GM12878 (cell line): ENCODE measurements at regions not wholly inside any gene's neighbourhood (a gene's known extent, or its start where the extent isn't known, plus 50 kb on each side); places are given as distances from the start of the nearest gene placed in this dataset.

ENCODE experiments used
- ATAC-seq: fragments of 200-7000 bp; cut with Tn5 transposase; 3 replicates; pipeline ENCODE4 v1.9.1; 2020; ENCODE audit warnings: mild to moderate bottlenecking, moderate library complexity
- BruUV-seq: library from RNA; stranded (reverse); fragments of 400-500 nt; replicated peaks from 2 replicates; lab custom pipeline; 2021; lab: Mats Ljungman, UMichigan
- CTCF ChIA-PET: fragments of 300-600 bp; sonication (Branson Sonifier 250); formaldehyde crosslinking; extraction: SDS; loops from one replicate; lab custom pipeline; 2021; ENCODE audit warnings: inconsistent platforms; lab: Yijun Ruan, JAX
- POLR2A ChIA-PET: fragments of 350-600 bp; formaldehyde crosslinking; extraction: SDS; loops from one replicate; lab custom pipeline; 2021; ENCODE audit warnings: inconsistent platforms; lab: Charles Lee
- RAD21 ChIA-PET: fragments of 300-600 bp; sonication (Branson Sonifier 250); formaldehyde crosslinking; loops from one replicate; lab custom pipeline; 2023; ENCODE audit warnings: antibody characterized with exemption; ENCODE audit not compliant: unreplicated experiment; lab: Charles Lee
- SMC1A ChIA-PET: fragments of 300-600 bp; sonication (Branson Sonifier 250); formaldehyde crosslinking; loops from one replicate; lab custom pipeline; 2023; ENCODE audit not compliant: unreplicated experiment, uncharacterized antibody; lab: Charles Lee
- DNase-seq: peaks from one replicate; pipeline ENCODE4 v3.0.0-alpha.2; 2011; ENCODE audit warnings: low read depth, low spot score
- FAIRE-seq: peaks from 3 replicates; lab custom pipeline; 2011; peaks lifted over from hg19 to GRCh38; lab: Jason Lieb, UNC
- H2AFZ ChIP-seq: 2 replicates; pipeline ENCODE4 v1.6.0; 2011; ENCODE audit warnings: low read depth, low read length, control low read depth; ENCODE audit not compliant: control insufficient read depth
- H3K27ac ChIP-seq: 2 replicates; pipeline ENCODE4 v1.5.1; 2011; ENCODE audit warnings: control low read depth; ENCODE audit not compliant: control insufficient read depth, insufficient read depth
- H3K27me3 ChIP-seq, 2 experiments: replicated peaks in 1 of 2; 2 replicates each; pipeline versions ENCODE4 v1.6.0 to v1.6.1; 2011; ENCODE audit warnings: low read length in 1 of 2; ENCODE audit not compliant: control insufficient read depth in 2 of 2, insufficient read depth in 2 of 2
- H3K36me3 ChIP-seq, 2 experiments: 2 replicates each; pipeline ENCODE4 v1.5.1; 2011; ENCODE audit warnings: low read length in 1 of 2; ENCODE audit not compliant: control insufficient read depth in 2 of 2, insufficient read depth in 2 of 2
- H3K4me1 ChIP-seq: 2 replicates; pipeline ENCODE4 v1.6.1; 2011; ENCODE audit warnings: mild to moderate bottlenecking, low read length, moderate library complexity, mixed read lengths; ENCODE audit not compliant: control insufficient read depth, insufficient read depth
- H3K4me2 ChIP-seq: 2 replicates; pipeline ENCODE4 v1.6.0; 2011; ENCODE audit warnings: control low read depth; ENCODE audit not compliant: control insufficient read depth, insufficient read depth
- H3K4me3 ChIP-seq: fragments of 200-600 bp; sonication (generic); 2 replicates; pipeline ENCODE4 v1.5.1; 2016
- H3K79me2 ChIP-seq: 2 replicates; pipeline ENCODE4 v1.6.0; 2011; ENCODE audit warnings: low read length; ENCODE audit not compliant: control insufficient read depth, insufficient read depth
- H3K9ac ChIP-seq: 2 replicates; pipeline ENCODE4 v1.8.0; 2011; ENCODE audit warnings: low read length, control low read depth, mixed read lengths; ENCODE audit not compliant: control insufficient read depth, insufficient read depth
- H3K9me3 ChIP-seq: replicated peaks from 3 replicates; pipeline ENCODE4 v1.5.1; 2011; ENCODE audit warnings: mild to moderate bottlenecking, low read length; ENCODE audit not compliant: control insufficient read depth, insufficient read depth
- H4K20me1 ChIP-seq: 2 replicates; pipeline ENCODE4 v1.6.0; 2011; ENCODE audit not compliant: control insufficient read depth, insufficient read depth
- ATF2 ChIP-seq: IDR thresholded peaks from 2 replicates; pipeline ENCODE4 v1.6.1; 2012; ENCODE audit warnings: low read length, inconsistent platforms
- ATF7 ChIP-seq: fragments of 450-650 bp; IDR thresholded peaks from 2 replicates; pipeline ENCODE4 v1.6.1; 2016; ENCODE audit warnings: low read depth, mild to moderate bottlenecking
- BACH1 ChIP-seq: fragments of 450-650 bp; IDR thresholded peaks from 2 replicates; pipeline ENCODE4 v1.6.1; 2017; ENCODE audit warnings: mild to moderate bottlenecking, borderline replicate concordance
- BMI1 ChIP-seq: fragments of 450-650 bp; IDR thresholded peaks from 2 replicates; pipeline ENCODE4 v1.6.1; 2016; ENCODE audit warnings: mild to moderate bottlenecking, moderate library complexity, borderline replicate concordance
- CEBPB ChIP-seq, 2 experiments: fragments of 150-350 bp in 1 of 2; IDR thresholded peaks; 2 replicates each; pipeline ENCODE4 v1.6.1; 2012 to 2014; ENCODE audit warnings: low read depth in 2 of 2, low read length in 2 of 2, borderline replicate concordance in 1 of 2, inconsistent platforms in 1 of 2
- CHD2 ChIP-seq: IDR thresholded peaks from 2 replicates; pipeline ENCODE4 v1.6.1; 2011; ENCODE audit warnings: low read depth, low read length, improper control_type of control experiment, borderline replicate concordance
- GATAD2B ChIP-seq: fragments of 450-650 bp; conservative IDR thresholded peaks from 2 replicates; pipeline ENCODE4 v1.6.1; 2017; ENCODE audit warnings: low read depth, mild to moderate bottlenecking, moderate library complexity
- MXI1 ChIP-seq: fragments of 150-350 bp; IDR thresholded peaks from 2 replicates; pipeline ENCODE4 v1.6.1; 2011; ENCODE audit warnings: low read depth, mild to moderate bottlenecking, inconsistent platforms, low read length, improper control_type of control experiment
- SMAD5 ChIP-seq: IDR thresholded peaks from 2 replicates; pipeline ENCODE4 v1.6.1; 2016; ENCODE audit warnings: antibody characterized with exemption, low read depth
- WGBS: methylation state at CpG from one replicate; pipeline ENCODE4 v1.1.6; 2016; ENCODE audit warnings: low lambda C conversion rate; ENCODE audit not compliant: insufficient replicate concordance, insufficient coverage; ENCODE audit errors: missing lambda C conversion rate; 5-methylcytosine and 5-hydroxymethylcytosine counted together
- in situ Hi-C: fragments of 300-500 bp; cut with MboI; formaldehyde crosslinking; loops from 9 replicates; pipeline ENCODE4 v1.14.3; 2018; ENCODE audit warnings: mixed read lengths
- intact Hi-C: fragments of 100-400 bp; cut with micrococcal nuclease; formaldehyde crosslinking; loops from one replicate; pipeline ENCODE4 v1.14.2; 2022; ENCODE audit not compliant: unreplicated experiment

GRCh38 chr18:72436401-72436800 lies 107.7 kb downstream of the CBLN2 start (continued):
- TF ChIP-seq SMAD5 (no peak), MXI1 (no peak), BMI1 (no peak), CEBPB (IDR thresholded peaks at IDR 0.05; ENCODE audit: borderline replicate concordance in 1 of 2, low read depth in 2 of 2, low read length in 2 of 2) (no peak)

DNA sequence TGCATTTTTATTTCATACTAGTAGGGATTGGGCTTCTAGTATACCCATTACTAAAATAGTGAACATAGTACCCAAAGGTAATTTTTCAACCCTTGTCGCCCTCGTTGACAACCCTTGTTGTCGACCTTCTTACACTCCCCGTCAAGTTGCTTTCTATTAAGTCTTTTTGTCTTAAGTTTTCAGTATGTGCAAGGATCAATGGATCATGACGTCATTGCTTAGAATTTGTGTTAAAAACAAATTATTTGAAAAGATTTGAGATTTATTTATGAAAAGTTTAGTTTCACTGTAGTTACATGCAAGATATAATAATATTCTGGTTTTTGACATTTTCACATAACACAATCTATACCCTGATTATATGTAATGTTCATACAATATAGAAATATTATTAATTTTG lies 110.4 kb downstream of the CBLN2 start:
- ChIA-PET RAD21 (no interaction called here), CTCF (no interaction called here), SMC1A (no interaction called here), POLR2A (no interaction called here)
- H3K9ac ChIP-seq, result no peak overlapping the region
- no peaks in the 10 kb centered on the region for H3K36me3 ChIP-seq
- H3K4me3 ChIP-seq, result no peak overlapping the region
- no peaks in the 10 kb centered on the region for H3K4me1 ChIP-seq
- in situ Hi-C loops, result no loop called here
- TF ChIP-seq CHD2 (no peak), ATF7 (peak; percentile 67), ATF2 (no peak), GATAD2B (no peak), BACH1 (no peak)
- H3K27me3 ChIP-seq, result no peaks in the 10 kb centered on the region
- H3K27ac ChIP-seq, result no peak overlapping the region
- no peak overlapping the region for H3K4me2 ChIP-seq
- no TSS peak for BruUV-seq
- DNase-seq (no peak), FAIRE-seq (no peak), ATAC-seq (no peak)
- H2AFZ ChIP-seq, result no peak overlapping the region
- H3K79me2 ChIP-seq, result no peaks in the 10 kb centered on the region
- no peaks in the 10 kb centered on the region for H4K20me1 ChIP-seq
- intact Hi-C loops, result no loop called here
- 70% methylated on average over 5 of the region's 5 CpGs for WGBS
- H3K9me3 ChIP-seq, result no peaks in the 10 kb centered on the region; the same call in 2 of the 3 replicates
